K562 (cell line): ENCODE measurements at regions not wholly inside any gene's neighbourhood (a gene's known extent, or its start where the extent isn't known, plus 50 kb on each side); places are given as distances from the start of the nearest gene placed in this dataset.

ENCODE experiments used
- TF ChIP-seq, protein P1 (sequence below), 2 experiments: fragments of 450-650 bp in 1 of 2; sonication (generic) in 1 of 2; formaldehyde crosslinking in 1 of 2; IDR thresholded peaks; 2 replicates each; pipeline versions ENCODE4 v1.7.1 to v1.9.0; 2016 to 2022; ENCODE audit warnings: inconsistent platforms in 1 of 2, mild to moderate bottlenecking in 1 of 2, missing genetic modification reagents in 1 of 2
- TF ChIP-seq, protein P2 (sequence below), 3 experiments: IDR thresholded peaks in 2 of 3; conservative IDR thresholded peaks in 1 of 3; 2 replicates each; pipeline ENCODE4 v1.5.1; 2011 to 2012; ENCODE audit warnings: low read length in 3 of 3, mild to moderate bottlenecking in 3 of 3, control low read depth in 2 of 3, improper control_type of control experiment in 1 of 3, inconsistent platforms in 1 of 3, low read depth in 1 of 3, mixed read lengths in 1 of 3, moderate library complexity in 1 of 3; ENCODE audit not compliant: insufficient read depth in 2 of 3

DNA sequence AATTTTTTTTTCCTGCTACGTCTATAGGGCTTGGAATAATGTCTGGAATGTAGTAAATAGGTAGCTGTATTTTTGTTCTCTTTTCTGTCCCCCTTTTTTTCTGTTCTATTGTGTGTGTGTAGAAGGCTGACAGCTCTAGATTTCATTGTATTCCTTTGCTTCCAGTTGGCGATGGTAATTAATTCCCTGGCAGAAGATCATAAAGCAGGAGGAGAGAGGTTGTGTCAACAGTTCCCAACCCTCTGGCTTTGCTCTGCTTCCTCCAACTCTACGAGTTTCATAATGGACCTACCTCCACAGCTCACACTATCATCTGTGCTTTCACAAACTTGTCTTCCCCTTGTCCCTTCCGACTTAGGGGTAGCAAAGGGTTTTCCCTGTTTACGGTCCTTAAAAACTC, 117.9 kb upstream of the CDH18 start:
- TF ChIP-seq, protein P1, sequence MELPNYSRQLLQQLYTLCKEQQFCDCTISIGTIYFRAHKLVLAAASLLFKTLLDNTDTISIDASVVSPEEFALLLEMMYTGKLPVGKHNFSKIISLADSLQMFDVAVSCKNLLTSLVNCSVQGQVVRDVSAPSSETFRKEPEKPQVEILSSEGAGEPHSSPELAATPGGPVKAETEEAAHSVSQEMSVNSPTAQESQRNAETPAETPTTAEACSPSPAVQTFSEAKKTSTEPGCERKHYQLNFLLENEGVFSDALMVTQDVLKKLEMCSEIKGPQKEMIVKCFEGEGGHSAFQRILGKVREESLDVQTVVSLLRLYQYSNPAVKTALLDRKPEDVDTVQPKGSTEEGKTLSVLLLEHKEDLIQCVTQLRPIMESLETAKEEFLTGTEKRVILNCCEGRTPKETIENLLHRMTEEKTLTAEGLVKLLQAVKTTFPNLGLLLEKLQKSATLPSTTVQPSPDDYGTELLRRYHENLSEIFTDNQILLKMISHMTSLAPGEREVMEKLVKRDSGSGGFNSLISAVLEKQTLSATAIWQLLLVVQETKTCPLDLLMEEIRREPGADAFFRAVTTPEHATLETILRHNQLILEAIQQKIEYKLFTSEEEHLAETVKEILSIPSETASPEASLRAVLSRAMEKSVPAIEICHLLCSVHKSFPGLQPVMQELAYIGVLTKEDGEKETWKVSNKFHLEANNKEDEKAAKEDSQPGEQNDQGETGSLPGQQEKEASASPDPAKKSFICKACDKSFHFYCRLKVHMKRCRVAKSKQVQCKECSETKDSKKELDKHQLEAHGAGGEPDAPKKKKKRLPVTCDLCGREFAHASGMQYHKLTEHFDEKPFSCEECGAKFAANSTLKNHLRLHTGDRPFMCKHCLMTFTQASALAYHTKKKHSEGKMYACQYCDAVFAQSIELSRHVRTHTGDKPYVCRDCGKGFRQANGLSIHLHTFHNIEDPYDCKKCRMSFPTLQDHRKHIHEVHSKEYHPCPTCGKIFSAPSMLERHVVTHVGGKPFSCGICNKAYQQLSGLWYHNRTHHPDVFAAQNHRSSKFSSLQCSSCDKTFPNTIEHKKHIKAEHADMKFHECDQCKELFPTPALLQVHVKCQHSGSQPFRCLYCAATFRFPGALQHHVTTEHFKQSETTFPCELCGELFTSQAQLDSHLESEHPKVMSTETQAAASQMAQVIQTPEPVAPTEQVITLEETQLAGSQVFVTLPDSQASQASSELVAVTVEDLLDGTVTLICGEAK (IDR thresholded peaks at IDR 0.05), result no peak
- TF ChIP-seq, protein P1 (CRISPR knock-in tag; IDR thresholded peaks at IDR 0.05), result no peak
- TF ChIP-seq, protein P2, sequence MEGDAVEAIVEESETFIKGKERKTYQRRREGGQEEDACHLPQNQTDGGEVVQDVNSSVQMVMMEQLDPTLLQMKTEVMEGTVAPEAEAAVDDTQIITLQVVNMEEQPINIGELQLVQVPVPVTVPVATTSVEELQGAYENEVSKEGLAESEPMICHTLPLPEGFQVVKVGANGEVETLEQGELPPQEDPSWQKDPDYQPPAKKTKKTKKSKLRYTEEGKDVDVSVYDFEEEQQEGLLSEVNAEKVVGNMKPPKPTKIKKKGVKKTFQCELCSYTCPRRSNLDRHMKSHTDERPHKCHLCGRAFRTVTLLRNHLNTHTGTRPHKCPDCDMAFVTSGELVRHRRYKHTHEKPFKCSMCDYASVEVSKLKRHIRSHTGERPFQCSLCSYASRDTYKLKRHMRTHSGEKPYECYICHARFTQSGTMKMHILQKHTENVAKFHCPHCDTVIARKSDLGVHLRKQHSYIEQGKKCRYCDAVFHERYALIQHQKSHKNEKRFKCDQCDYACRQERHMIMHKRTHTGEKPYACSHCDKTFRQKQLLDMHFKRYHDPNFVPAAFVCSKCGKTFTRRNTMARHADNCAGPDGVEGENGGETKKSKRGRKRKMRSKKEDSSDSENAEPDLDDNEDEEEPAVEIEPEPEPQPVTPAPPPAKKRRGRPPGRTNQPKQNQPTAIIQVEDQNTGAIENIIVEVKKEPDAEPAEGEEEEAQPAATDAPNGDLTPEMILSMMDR (IDR thresholded peaks at IDR 0.05 in 2 of 3, conservative IDR thresholded peaks at IDR 0.05 in 1 of 3; ENCODE audit: insufficient read depth in 2 of 3, low read depth in 1 of 3, low read length in 3 of 3), result no peak
